Lung (tissue), 11 donors: ENCODE measurements at regions not wholly inside any gene's neighbourhood (a gene's known extent, or its start where the extent isn't known, plus 50 kb on each side); places are given as distances from the start of the nearest gene placed in this dataset.
A peak's percentile ranks its signal among the peaks of the same experiment; 100 is the strongest.

Experiments used
- ATAC-seq: fragments of 200-7000 bp; cut with Tn5 transposase; one replicate; pipeline ENCODE4 v1.9.1; 2020; ENCODE audit warnings: moderate number of reproducible peaks; ENCODE audit not compliant: insufficient read depth, low FRiP score
- DNase-seq, 3 donors: peaks; one replicate each; pipeline ENCODE4 v3.0.0-alpha.2; 2013 to 2017
- H3K27ac ChIP-seq, 2 donors: one replicate each; pipeline ENCODE4 v1.5.1; 2013; ENCODE audit warnings: mild to moderate bottlenecking in 2 of 2, moderate library complexity in 2 of 2, control low read depth in 1 of 2, inconsistent platforms in 1 of 2, low read depth in 1 of 2, low read length in 1 of 2
- H3K27me3 ChIP-seq, 3 donors: one replicate each; pipeline ENCODE4 v1.5.1; 2013; ENCODE audit warnings: low read length in 2 of 3; ENCODE audit not compliant: control insufficient read depth in 3 of 3, insufficient read depth in 3 of 3
- H3K36me3 ChIP-seq, 4 donors: one replicate each; pipeline ENCODE4 v1.5.1; 2013; ENCODE audit warnings: low read length in 4 of 4, mild to moderate bottlenecking in 1 of 4, moderate library complexity in 1 of 4; ENCODE audit not compliant: control insufficient read depth in 4 of 4, insufficient read depth in 4 of 4
- H3K4me1 ChIP-seq, 5 donors: one replicate each; pipeline ENCODE4 v1.5.1; 2013; ENCODE audit warnings: low read length in 5 of 5, mild to moderate bottlenecking in 2 of 5, moderate library complexity in 1 of 5; ENCODE audit not compliant: control insufficient read depth in 5 of 5, insufficient read depth in 5 of 5
- H3K4me3 ChIP-seq: one replicate; pipeline ENCODE4 v1.5.1; 2013; ENCODE audit warnings: mild to moderate bottlenecking, control low read depth, moderate library complexity
- H3K9ac ChIP-seq, 2 donors: one replicate each; pipeline ENCODE4 v1.5.1; 2013; ENCODE audit warnings: low read length in 2 of 2, control low read depth in 1 of 2; ENCODE audit not compliant: insufficient read depth in 1 of 2
- H3K9me3 ChIP-seq, 4 donors: one replicate each; pipeline ENCODE4 v1.5.1; 2013; ENCODE audit warnings: low read length in 3 of 4, mild to moderate bottlenecking in 1 of 4, moderate library complexity in 1 of 4; ENCODE audit not compliant: control insufficient read depth in 4 of 4, insufficient read depth in 3 of 4
- CTCF ChIP-seq: IDR thresholded peaks from 2 replicates; pipeline ENCODE4 v1.5.1; 2012; ENCODE audit warnings: mild to moderate bottlenecking; ENCODE audit errors: control extremely low read depth, extremely low read depth
- WGBS, 2 donors: extraction: QIAGEN DNeasy Blood & Tissue Kit; methylation state at CpG; one replicate each; pipeline ENCODE4 v1.1.7; 2013; 5-methylcytosine and 5-hydroxymethylcytosine counted together
- donor health status: control.
- donor health status: control.
- donor health status: Bipolar disorder and iron deficiency.
- donor health status: healthy.
- donor health status: DM: yes; HTN: yes; CAD: no.

DNA sequence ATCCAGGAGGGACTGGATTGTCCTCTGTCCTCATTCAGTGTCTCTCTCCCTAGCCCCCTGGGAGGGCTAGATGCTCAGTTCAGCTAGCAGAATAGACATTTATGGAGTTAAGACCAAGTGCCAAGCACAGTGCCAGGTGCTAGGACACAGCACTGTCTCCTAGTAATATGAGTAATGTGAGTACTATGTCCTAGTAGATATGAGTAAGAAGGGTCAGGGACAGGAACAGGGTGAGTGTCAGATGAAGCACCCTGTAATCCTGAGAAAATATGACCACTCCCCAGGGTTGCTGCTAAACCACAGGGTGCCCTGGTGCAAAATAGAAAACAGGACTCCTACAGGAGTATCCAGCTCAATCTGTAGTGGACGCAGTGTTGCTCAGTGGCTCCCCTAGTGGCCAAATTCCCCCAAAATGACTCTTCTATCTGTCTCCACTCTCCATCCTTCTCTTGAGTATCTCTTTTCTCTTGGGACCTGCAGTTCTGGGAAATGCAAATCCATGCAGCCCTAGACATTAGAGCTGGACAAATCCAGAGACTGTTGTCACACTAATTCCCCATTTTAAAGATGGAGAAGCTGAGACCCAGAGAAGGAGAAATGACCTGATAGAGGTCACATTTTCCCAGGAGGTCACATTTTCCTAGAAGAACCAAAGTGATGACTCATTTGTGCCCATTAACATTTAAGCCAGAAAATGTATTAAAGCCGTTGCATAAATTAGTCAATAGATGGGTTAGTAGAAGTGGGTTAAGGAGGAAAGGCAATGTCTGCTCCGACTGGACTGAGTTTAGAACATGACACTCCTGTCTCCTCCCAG lies 214.3 kb downstream of the NXPE2 start:
- H3K27ac ChIP-seq = peak overlapping the region in 1 of 2 donors; percentile 71
- 81 to 92% methylated on average over 3 of the region's 3 CpGs for WGBS, 2 donors
- H3K4me3 ChIP-seq = no peak overlapping the region
- H3K4me1 ChIP-seq = no peaks in the 10 kb centered on the region
- TF ChIP-seq CTCF = no peak
- DNase-seq (no peak), ATAC-seq (no peak)
- H3K9ac ChIP-seq = no peak overlapping the region
- peaks cover 0 to 4% (median 3%) of the 10 kb centered on the region in 3 donors for H3K27me3 ChIP-seq
- H3K36me3 ChIP-seq = no peaks in the 10 kb centered on the region
- no peaks in the 10 kb centered on the region for H3K9me3 ChIP-seq

- Histone ChIP-seq H3K27ac (no peak overlapping the region), H3K4me1 (no peaks in the 10 kb centered on the region), H3K9me3 (no peaks in the 10 kb centered on the region), H3K27me3 (peaks cover 0 to 4% (median 3%) of the 10 kb centered on the region in 3 donors), H3K9ac (no peak overlapping the region), H3K4me3 (no peak overlapping the region), H3K36me3 (no peaks in the 10 kb centered on the region)
- no peak for DNase-seq
- 80 to 90% methylated on average over 5 of the region's 5 CpGs for WGBS, 2 donors
- ATAC-seq = no peak
- TF ChIP-seq CTCF = no peak
These were observed 215.0 kb downstream of the NXPE2 start for GRCh38 chr11:114893329-114893728.

- DNase-seq (no peak), ATAC-seq (no peak)
- no peaks in the 10 kb centered on the region for H3K27me3 ChIP-seq
- no peak overlapping the region for H3K27ac ChIP-seq
- H3K9ac ChIP-seq = no peak overlapping the region
- no peaks in the 10 kb centered on the region for H3K9me3 ChIP-seq
- no peak overlapping the region for H3K4me3 ChIP-seq
- 78 to 82% methylated on average over 4 of the region's 4 CpGs for WGBS, 2 donors
- H3K36me3 ChIP-seq = no peaks in the 10 kb centered on the region
- no peaks in the 10 kb centered on the region for H3K4me1 ChIP-seq
- TF ChIP-seq CTCF = no peak
These were observed 218.3 kb downstream of the NXPE2 start for GRCh38 chr11:114896594-114896993.
